GM18909 (cell line): ENCODE measurements at regions not wholly inside any gene's neighbourhood (a gene's known extent, or its start where the extent isn't known, plus 50 kb on each side); places are given as distances from the start of the nearest gene placed in this dataset.
"Not testable (repeated sequence)": the region's sequence is repeated elsewhere in the genome, so short reads cannot be mapped to it uniquely, and the experiment has no call there.

Experiments
- ATAC-seq: cut with Tn5 transposase; IDR thresholded peaks from one replicate; pipeline ENCODE4 v1.9.1; 2021; ENCODE audit warnings: mild to moderate bottlenecking; ENCODE audit not compliant: unreplicated experiment, poor library complexity

DNA sequence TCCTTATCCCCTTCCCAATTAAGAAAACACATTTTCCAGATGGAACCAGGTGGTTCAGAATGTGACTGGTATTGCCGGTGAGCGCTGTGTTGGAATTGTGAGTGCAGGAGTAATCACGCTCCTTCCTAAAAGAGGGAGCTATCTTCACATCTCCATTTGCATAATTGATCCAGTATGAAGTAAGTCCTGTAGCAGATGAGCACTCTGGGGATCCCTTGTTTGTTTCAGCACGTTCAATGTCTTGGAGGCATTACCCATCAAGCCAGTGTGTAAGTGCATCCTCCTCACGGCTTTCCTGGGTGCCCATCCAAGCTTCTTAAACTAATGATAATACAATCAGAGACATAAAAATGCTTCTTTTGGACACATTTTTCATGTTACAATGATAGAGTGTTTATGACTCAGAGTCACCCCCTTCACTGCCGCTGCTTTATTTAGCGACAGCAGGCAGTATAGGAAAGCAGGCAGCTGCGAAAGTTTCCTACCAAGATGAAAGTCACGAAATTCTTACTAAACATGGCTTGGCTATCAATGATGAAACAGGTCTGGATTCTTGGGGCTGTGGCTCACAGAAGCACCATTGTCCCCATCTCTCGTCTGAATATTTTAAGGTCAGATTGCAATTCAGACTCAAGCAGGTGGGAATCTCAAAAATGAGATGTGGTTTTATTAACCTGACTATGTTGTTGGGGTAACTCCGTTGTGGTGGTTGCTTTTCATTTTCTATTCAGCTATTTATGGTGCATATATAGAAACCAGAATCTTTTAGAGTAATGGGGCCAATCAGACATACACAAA is 346.3 kb upstream of the MDFIC2 start:
- no peak for ATAC-seq

DNA sequence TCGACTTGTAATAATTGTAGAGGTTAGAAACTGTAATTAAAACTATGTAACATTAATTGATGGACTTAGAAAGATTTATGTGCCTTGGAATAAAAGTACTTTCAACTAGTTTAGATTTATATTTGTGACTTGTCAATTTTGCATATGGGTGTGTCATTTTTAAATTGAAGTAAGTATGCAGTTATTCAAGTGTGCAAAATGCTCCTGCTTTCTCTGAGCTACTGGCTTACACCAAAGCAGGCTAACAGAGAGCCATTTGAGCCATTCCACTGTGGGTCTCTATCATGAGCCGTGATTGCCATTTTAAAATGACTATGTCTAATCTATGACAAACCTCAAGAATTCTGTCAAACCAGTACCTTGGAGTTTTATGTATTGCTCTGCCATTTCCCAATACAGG is 345.0 kb upstream of the MDFIC2 start:
- no peak for ATAC-seq

DNA sequence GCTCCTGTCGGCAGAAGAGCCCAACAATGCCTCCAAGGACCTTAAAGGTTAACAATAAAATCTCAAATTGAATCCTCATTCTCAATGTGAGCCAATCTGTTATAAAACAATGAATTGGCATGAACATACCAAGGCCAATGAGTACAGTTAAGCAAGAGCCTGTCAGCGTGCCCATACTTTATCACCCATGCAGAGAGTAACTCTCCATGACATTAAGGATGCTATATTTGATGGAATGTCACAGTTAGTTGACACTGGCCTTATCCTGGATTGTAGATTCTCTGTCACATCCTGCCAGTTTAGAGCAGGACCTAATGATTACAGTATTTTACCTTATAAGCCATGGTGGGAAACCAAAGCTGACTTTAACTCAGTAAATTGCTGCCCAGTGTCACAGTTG is 335.4 kb upstream of the MDFIC2 start:
- ATAC-seq: no peak

DNA sequence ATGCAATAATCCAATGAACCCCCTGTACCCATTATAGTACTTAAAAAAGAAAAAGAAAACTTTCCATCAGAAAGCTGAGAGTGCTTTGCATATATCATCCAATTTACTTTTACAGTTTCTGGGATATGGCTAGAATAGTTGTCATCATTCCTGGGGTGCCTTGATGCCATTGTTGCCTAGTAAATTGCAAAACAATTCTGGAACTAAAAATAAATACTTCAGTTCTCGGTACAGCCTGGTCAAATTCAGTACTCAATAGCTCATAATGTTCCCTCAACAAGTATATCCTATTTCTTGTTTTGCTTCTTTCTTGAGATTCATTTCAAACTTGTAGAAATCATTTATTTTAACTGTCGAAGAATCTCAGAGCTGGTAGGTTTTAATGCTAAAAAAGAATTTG is 334.7 kb upstream of the MDFIC2 start:
- no peak for ATAC-seq

DNA sequence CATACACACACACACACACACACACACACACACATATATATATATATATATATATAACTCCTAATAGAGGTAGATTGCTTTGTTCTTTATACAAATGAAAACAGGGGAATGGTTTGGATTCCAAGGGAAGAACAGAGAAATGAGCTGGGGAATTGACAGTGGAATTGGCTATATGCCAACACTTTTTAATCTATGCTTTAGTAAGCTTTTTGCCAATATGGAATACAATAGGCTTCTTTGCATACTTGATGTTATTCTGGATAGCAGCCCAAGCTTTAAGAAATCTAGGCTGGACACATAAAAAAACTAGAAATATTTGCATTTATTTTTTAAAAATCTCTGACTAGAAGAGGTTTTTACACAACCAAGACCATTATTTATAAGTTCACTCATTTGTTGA is 334.2 kb upstream of the MDFIC2 start:
- ATAC-seq: no peak

DNA sequence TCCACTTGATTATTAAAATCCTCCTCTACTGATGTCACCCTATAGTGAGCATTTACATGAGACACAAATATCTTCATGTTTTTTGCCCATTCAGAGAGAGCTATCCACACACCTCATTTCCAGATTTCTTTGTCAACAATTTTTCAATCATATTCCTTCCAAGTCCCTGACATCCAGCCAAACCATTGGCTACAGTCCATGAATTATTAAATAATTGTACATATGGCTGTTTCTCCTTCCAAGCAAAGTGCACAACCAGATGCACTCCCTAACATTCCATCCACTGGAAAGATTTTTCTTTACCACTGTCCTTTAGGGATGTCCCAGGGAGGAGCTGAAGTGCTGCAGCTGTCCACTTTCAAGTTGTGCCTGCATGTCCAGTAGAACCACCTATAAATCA is 328.0 kb upstream of the MDFIC2 start:
- no peak for ATAC-seq

DNA sequence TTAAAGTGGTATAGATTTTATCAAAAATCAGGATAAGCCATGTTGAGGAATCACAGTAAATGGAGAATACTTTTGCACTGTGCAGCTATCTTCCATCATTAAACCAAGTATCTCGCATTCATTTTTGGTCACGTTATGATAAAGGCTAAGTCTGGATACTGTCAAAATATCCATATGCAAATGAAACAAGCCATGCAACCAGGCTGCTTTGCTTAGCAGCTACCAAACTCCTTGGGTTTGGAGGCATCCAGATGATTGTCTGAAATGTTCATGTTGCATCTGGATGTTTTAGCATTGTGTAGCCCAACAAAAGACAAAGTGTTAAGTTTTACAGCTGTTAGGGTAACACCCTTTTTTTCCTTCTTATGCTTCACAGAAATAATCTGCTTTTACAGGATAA is 322.9 kb upstream of the MDFIC2 start:
- ATAC-seq: no peak

DNA sequence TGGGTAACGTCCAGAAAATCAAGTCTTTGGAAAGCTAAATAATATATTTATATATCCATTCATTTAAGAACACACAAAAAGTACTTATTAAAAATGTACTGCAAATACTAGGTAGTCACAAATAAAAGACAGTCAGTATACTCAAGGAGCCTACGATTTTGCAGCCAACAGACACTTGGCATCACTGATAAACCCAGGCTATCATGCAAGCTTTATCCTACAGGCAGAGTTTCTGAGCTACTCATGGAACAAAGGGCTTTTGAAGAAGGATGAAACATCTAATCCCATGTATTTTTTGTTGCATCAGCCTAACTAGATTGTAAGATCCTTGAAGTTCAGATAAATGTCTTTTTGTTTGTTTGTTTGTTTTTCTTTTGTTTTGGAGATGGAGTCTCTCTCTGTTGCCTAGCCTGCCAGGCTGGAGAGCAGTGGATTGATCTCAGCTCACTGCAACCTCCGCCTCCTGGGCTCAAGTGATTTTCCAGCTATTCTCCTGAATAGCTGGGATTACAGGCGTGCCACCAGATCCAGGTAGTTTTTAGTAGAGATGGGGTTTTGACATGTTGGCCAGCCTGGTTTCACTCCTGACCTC is 319.4 kb upstream of the MDFIC2 start:
- ATAC-seq: no peak

DNA sequence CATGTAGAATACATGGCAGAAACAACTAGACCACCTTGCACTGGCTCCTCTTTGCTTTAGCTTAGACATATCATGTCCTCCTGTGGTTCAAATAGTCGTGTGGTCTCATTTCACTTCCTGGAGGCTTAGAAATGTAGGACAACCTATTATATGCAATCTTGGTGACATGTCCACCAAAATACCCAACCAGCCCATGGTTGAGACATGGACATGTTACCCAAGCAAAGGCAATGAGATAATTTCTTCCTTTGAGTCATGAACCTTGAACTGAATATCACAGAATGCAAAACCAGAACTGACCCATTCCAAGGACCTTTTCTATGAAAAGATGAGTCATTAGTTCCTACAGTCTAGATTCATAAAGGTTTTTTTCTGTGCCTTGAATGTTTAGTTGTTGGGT is 309.0 kb upstream of the MDFIC2 start:
- ATAC-seq: no peak

DNA sequence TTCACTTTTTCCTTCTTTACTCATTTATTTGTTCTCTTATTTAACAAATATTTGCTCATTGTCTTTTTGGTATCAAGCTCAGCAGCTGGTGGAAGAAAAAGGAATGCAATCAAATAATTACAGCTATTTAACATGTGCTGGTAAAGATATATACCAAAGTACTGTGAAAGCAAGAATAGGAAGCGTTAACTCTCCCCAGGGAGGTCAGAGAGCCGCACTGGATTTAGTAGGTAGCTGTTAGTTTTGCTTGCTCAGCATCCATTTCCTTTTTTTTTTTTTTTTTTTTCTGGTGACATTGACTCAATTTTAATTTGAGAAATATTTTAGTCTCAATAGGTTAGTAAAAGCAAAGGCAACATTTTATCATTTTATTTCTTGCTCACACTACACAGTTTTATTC is 308.5 kb upstream of the MDFIC2 start:
- no peak for ATAC-seq

DNA sequence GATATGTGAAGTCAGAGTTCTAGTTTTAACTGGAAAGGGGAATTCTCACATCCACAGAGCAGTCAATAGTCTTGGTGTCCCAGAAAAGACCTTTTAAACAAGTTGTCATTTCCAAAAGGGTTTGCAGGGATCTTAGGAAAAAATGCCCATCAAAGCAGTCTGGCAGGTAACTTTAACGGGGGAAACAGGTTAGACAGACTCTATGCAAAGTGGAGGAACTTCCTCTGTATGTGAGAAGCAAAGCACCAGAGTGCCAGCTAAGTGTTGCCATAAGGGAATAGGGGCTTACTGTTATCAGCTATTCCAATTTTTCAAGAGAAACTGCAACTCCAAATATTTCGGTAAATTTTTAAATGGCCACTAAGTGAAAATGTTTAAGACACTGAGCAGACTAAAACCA is 307.9 kb upstream of the MDFIC2 start:
- no peak for ATAC-seq

DNA sequence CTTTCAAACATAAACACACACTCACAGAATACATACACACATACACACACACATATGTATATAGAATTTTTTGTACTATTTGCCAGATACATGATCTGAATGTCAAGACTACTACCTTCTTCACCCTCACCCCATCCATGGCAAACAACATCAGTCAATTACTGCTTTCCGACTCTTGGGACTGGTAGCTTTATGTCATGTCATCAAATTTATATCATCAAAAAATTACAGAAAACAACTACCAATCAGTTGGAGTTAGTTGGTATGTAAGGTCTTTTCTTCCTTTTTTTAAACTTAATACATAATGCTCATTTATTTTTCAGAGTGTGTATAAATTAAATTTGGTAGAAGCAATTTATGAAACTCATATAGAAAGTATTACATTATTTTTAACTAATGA is 305.7 kb upstream of the MDFIC2 start:
- ATAC-seq: no peak

DNA sequence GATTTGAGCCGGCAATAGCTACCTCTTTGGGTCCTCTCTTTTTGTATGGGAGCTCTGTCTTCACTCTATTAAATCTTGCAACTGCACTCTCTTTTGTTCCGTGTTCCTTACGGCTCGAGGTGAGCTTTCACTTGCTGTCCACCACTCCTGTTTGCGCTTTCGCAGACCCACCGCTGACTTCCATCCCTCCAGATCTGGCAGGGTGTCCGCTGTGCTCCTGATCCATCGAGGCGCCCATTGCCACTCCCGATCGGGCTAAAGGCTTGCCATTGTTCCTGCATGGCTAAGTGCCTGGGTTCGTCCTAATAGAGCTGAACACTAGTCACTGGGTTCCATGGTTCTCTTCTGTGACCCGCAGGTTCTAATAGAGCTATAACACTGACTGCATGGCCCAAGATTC is 304.9 kb upstream of the MDFIC2 start:
- not testable (repeated sequence) for ATAC-seq

DNA sequence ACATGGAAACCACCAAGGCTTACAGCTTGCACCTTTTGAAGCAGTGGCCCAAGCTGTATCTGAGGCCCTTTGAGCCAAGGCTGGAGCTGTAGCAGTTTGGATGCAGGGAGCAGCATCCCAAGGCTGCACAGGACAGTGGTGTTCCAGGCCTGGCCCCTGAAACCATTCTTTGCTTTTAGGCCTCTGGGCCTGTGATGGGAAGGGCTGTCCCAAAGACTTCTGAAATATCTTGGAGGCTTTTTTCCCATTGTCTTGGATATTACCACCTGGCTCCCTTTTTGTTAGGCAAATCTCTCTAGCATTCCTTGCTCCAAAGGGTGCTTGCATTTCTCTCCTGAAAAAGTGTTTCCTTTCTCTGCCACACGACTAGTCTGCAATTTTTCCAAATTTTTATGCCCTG is 302.8 kb upstream of the MDFIC2 start:
- ATAC-seq: no peak

DNA sequence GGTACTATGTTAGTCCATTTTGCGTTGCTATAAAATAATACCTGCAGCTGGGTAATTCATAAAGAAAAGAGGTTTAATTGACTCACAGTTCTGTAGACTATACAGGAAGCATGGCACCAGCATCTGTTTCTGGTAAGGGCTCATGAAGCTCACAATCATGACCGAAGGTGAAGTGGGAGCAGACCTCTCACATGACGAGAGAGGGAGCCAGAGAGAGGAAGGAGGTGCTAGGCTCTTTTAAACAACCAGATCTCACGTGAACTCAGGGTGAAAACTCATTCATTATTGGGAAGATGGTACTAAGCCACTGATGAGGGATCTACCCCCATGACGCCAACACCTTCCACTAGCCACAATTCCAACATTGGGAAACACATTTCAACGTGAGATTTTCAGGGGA is 301.7 kb upstream of the MDFIC2 start:
- ATAC-seq: no peak

DNA sequence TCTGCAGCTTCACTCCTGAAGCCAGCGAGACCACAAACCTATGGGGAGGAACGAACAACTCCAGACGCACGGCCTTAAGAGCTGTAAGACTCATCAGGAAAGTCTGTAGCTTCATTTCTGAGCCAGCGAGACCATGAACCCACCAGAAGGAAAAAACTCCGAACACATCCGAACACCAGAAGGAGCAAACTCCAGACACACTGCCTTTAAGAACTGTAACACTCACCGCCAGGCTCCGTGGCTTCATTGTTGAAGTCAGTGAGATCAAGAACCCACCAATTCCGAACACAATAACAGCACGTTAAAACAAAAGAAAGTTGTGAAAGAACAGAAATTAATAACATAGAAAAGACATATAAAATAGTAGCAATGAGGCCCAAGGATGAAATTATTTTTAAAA is 300.5 kb upstream of the MDFIC2 start:
- ATAC-seq: no peak

DNA sequence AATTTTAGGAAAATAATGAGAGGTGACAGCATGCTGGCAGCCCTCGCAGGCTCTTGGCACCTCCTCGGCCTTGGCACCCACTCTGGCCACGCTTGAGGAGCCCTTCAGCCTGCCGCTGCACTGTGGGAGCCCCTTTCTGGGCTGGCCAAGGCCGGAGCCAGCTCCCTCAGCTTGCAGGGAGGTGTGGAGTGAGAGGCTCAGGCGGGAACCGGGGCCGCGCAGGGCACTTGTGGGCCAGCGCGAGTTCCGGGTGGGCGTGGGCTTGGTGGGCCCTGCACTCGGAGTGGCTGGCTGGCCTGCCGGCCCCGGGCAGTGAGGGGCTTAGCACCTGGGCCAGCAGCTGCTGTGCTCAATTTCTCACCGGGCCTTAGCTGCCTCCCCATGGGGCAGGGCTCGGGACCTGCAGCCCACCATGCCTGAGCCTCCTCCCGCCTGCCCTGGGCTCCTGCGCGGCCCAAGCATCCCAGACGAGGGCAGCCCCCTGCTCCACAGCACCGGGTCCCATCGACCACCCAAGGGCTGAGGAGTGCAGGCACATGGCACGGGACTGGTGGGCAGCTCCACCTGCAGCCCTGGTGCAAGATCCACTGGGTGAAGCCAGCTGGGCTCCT is 299.3 kb upstream of the MDFIC2 start:
- not testable (repeated sequence) for ATAC-seq

DNA sequence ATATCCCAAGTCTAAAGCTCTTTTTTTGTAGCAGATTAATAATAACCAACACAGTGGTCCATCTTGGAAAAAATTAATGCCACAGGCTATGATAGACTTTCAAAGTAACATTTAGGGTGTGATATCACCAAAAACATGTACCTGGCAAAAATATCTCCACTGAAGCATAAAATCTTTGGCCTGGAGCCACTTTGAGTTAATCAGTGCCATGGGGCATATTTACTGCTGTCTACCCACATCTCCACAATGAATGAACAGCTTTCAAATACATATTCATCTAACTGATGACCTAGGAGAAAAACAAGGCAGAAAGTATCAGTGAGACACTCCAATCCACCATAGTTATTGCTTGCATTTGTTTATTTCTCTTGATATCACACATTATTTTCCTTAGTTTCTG is 296.0 kb upstream of the MDFIC2 start:
- no peak for ATAC-seq

DNA sequence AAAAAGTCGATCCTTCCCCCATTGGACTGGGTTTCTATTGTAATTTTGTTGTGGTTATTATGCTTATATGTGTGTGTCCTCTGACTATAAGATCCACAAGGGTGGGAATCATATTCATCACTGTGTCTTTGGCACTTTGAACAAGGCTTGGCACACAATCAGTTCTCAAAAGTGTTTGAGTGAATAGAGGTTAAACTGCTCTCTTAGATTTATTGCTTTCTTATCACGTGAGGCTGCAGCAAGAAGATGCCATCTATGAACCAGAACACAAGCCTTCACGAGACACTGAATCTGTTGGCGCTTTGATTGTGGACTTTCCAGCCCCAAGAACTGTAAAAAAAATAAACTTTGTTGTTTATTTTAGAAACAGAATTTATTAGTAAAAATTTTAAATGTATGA is 295.0 kb upstream of the MDFIC2 start:
- ATAC-seq: no peak

DNA sequence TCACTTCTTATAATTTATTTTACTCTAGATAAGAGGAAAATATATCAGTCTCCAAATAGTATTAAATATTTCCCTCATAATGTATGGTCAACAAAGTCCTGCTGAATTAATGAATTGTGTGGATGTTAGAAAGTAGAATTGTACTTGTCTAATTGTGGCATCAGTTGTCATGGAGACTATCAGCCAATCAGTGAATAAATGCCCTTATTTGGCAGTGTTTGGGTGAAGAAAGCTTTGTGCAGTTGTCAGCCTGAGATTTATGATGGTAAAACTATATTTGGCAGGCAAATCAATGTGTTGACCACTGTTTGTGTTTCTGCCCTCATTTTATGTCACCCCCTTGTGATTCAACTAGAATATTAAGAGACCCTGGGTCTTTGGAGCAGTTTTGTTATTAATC is 293.6 kb upstream of the MDFIC2 start:
- ATAC-seq: no peak

DNA sequence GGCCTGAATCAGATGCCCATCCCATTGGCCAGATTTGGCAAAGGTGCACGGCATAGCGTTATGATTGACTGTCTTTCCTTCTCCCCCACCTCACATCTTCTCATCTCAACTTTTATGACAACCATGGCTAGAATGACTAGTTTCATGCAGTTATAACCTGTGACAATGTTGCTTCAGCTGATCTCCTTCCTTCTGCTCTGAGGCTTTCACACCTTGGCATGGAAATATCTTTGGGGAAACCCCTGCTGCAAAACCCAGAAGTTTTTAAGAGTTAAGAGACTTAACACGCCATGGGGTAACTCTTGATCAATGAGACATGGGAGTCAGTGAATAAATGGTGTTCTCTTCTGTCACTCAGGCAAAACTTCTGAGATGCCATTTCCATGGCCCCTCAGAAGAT is 290.7 kb upstream of the MDFIC2 start:
- no peak for ATAC-seq

DNA sequence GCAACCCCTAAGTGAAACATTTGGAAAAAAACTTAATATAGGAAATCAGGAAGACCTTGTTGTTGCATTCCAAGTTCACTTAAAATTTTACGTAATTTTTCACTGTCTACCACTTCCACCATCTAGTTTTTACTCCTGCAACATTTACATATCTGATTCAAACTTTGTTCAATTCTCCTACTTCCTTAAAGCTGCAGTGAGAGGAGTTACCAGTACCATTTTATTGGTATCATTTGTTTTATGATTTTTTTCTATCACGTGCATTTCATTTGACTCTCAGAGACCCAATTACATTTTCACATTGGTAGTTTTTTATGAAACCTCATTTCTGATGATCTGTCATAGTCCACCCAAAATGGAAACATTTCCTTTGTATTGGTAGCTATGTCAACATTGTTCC is 284.9 kb upstream of the MDFIC2 start:
- no peak for ATAC-seq
